K562 (cell line): ENCODE measurements at regions not wholly inside any gene's neighbourhood (a gene's known extent, or its start where the extent isn't known, plus 50 kb on each side); places are given as distances from the start of the nearest gene placed in this dataset.

Experiments used
- BACH1 ChIP-seq: fragments of 200-800 bp; sonication (Bioruptor generic); IDR thresholded peaks from 2 replicates; pipeline ENCODE4 v1.6.1; 2016; ENCODE audit warnings: missing genetic modification characterization, missing compliant biosample characterization
- CBX3 ChIP-seq, 2 experiments: IDR thresholded peaks; 1 replicate in 1 of 2; 2 replicates in 1 of 2; pipeline ENCODE4 v1.6.1; 2012; ENCODE audit warnings: inconsistent platforms in 2 of 2, low read length in 2 of 2, borderline replicate concordance in 1 of 2, control low read depth in 1 of 2
- E2F6 ChIP-seq, 2 experiments: IDR thresholded peaks; 2 replicates each; pipeline ENCODE4 v1.6.1; 2011; ENCODE audit warnings: borderline replicate concordance in 1 of 2, control low read depth in 1 of 2, low read depth in 1 of 2, low read length in 1 of 2, mild to moderate bottlenecking in 1 of 2, mixed read lengths in 1 of 2, moderate library complexity in 1 of 2; ENCODE audit not compliant: insufficient read depth in 1 of 2, insufficient read length in 1 of 2, poor library complexity in 1 of 2, severe bottlenecking in 1 of 2; ENCODE audit errors: extremely low read depth in 1 of 2
- EHMT2 ChIP-seq: fragments of 450-650 bp; IDR thresholded peaks from 2 replicates; pipeline ENCODE4 v1.6.1; 2018; ENCODE audit warnings: antibody characterized with exemption
- ETS2 ChIP-seq: IDR thresholded peaks from 2 replicates; pipeline ENCODE4 v1.6.1; 2016; ENCODE audit warnings: borderline replicate concordance, missing genetic modification characterization, mild to moderate bottlenecking, moderate library complexity, missing compliant biosample characterization; ENCODE audit not compliant: poor library complexity, severe bottlenecking
- ETV1 ChIP-seq: fragments of 450-650 bp; conservative IDR thresholded peaks from 2 replicates; pipeline ENCODE4 v1.6.1; 2016; ENCODE audit warnings: missing genetic modification characterization, control low read depth, low read depth, missing compliant biosample characterization
- GABPB2 ChIP-seq: fragments of 250-450 bp; sonication (Bioruptor Pico); conservative IDR thresholded peaks from 2 replicates; pipeline ENCODE4 v1.5.1; 2021; ENCODE audit warnings: mild to moderate bottlenecking
- GATAD2A ChIP-seq: fragments of 450-650 bp; IDR thresholded peaks from 2 replicates; pipeline ENCODE4 v1.6.1; 2017
- KDM1A ChIP-seq, 2 experiments: fragments of 450-650 bp; IDR thresholded peaks; 2 replicates each; pipeline ENCODE4 v1.6.1; 2016; ENCODE audit warnings: mild to moderate bottlenecking in 2 of 2
- MTA1 ChIP-seq: fragments of 450-650 bp; IDR thresholded peaks from 2 replicates; pipeline ENCODE4 v1.6.1; 2017; ENCODE audit warnings: borderline replicate concordance
- NCOA6 ChIP-seq: fragments of 450-650 bp; IDR thresholded peaks from 2 replicates; pipeline ENCODE4 v1.6.1; 2017; ENCODE audit warnings: mild to moderate bottlenecking
- NFIC ChIP-seq: fragments of 450-650 bp; IDR thresholded peaks from 2 replicates; pipeline ENCODE4 v1.6.1; 2017; ENCODE audit warnings: mild to moderate bottlenecking, inconsistent platforms
- PCBP2 ChIP-seq: fragments of 200-400 bp; formaldehyde crosslinking; IDR thresholded peaks from 2 replicates; pipeline ENCODE4 v1.6.1; 2018; ENCODE audit warnings: low read length, low read depth, mild to moderate bottlenecking, moderate library complexity; ENCODE audit not compliant: poor library complexity, severe bottlenecking
- SREBF2 ChIP-seq: sonication (generic); formaldehyde crosslinking; IDR thresholded peaks from 2 replicates; pipeline ENCODE4 v1.4.0; 2020; ENCODE audit warnings: mild to moderate bottlenecking, missing genetic modification reagents
- XRCC3 ChIP-seq: fragments of 450-650 bp; IDR thresholded peaks from 2 replicates; pipeline ENCODE4 v1.6.1; 2017; ENCODE audit warnings: mild to moderate bottlenecking, moderate library complexity
- ZBTB1 ChIP-seq: sonication (generic); formaldehyde crosslinking; IDR thresholded peaks from 2 replicates; pipeline ENCODE4 v1.8.1; 2023; ENCODE audit warnings: missing genetic modification reagents, low read depth, mild to moderate bottlenecking, borderline replicate concordance
- ZBTB12 ChIP-seq: fragments of 250-450 bp; sonication (Bioruptor Pico); IDR thresholded peaks from 2 replicates; pipeline ENCODE4 v1.4.0; 2020
- ZNF175 ChIP-seq: fragments of 200-800 bp; sonication (Bioruptor generic); IDR thresholded peaks from 2 replicates; pipeline ENCODE4 v1.6.1; 2016; ENCODE audit warnings: low read depth, mild to moderate bottlenecking, missing genetic modification characterization, missing compliant biosample characterization
- ZNF212 ChIP-seq: fragments of 450-650 bp; formaldehyde crosslinking; IDR thresholded peaks from 2 replicates; pipeline ENCODE4 v1.4.0; 2020; ENCODE audit warnings: mild to moderate bottlenecking
- ZNF253 ChIP-seq: fragments of 250-450 bp; sonication (Bioruptor Pico); conservative IDR thresholded peaks from 2 replicates; pipeline ENCODE4 v1.6.1; 2021; ENCODE audit warnings: mild to moderate bottlenecking
- ZNF586 ChIP-seq: fragments of 450-650 bp; formaldehyde crosslinking; conservative IDR thresholded peaks from 2 replicates; pipeline ENCODE4 v1.4.0; 2020; ENCODE audit warnings: mild to moderate bottlenecking, moderate library complexity
- ZNF785 ChIP-seq: fragments of 250-450 bp; sonication (Bioruptor Pico); IDR thresholded peaks from 2 replicates; pipeline ENCODE4 v1.4.0; 2020; ENCODE audit warnings: mild to moderate bottlenecking
- TF ChIP-seq, protein P1 (sequence below), 3 experiments: fragments of 200-800 bp in 1 of 3; fragments of 250-450 bp in 1 of 3; fragments of 450-650 bp in 1 of 3; sonication (Bioruptor Pico) in 1 of 3; sonication (Bioruptor generic) in 1 of 3; formaldehyde crosslinking in 1 of 3; IDR thresholded peaks; 2 replicates each; pipeline versions ENCODE4 v1.6.1 to v1.8.0; 2016 to 2022; ENCODE audit warnings: mild to moderate bottlenecking in 2 of 3, missing genetic modification characterization in 2 of 3, missing compliant biosample characterization in 1 of 3, moderate library complexity in 1 of 3

- TF ChIP-seq ZBTB12 (CRISPR knock-in tag), result no peak
- TF ChIP-seq BACH1 (tag), result peak; percentile 81; the same call in 1 of the 2 replicates
- TF ChIP-seq, protein P1, sequence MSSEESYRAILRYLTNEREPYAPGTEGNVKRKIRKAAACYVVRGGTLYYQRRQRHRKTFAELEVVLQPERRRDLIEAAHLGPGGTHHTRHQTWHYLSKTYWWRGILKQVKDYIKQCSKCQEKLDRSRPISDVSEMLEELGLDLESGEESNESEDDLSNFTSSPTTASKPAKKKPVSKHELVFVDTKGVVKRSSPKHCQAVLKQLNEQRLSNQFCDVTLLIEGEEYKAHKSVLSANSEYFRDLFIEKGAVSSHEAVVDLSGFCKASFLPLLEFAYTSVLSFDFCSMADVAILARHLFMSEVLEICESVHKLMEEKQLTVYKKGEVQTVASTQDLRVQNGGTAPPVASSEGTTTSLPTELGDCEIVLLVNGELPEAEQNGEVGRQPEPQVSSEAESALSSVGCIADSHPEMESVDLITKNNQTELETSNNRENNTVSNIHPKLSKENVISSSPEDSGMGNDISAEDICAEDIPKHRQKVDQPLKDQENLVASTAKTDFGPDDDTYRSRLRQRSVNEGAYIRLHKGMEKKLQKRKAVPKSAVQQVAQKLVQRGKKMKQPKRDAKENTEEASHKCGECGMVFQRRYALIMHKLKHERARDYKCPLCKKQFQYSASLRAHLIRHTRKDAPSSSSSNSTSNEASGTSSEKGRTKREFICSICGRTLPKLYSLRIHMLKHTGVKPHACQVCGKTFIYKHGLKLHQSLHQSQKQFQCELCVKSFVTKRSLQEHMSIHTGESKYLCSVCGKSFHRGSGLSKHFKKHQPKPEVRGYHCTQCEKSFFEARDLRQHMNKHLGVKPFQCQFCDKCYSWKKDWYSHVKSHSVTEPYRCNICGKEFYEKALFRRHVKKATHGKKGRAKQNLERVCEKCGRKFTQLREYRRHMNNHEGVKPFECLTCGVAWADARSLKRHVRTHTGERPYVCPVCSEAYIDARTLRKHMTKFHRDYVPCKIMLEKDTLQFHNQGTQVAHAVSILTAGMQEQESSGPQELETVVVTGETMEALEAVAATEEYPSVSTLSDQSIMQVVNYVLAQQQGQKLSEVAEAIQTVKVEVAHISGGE (CRISPR knock-in tag; IDR thresholded peaks at IDR 0.05), result no peak
- no peak for TF ChIP-seq GABPB2 (CRISPR knock-in tag)
- no peak for TF ChIP-seq MTA1
- no peak for TF ChIP-seq ZBTB1
- TF ChIP-seq SREBF2 (CRISPR knock-in tag), result no peak
- no peak for TF ChIP-seq ZNF785
- no peak for TF ChIP-seq CBX3 (IDR thresholded peaks at IDR 0.05; ENCODE audit: borderline replicate concordance in 1 of 2, low read length in 2 of 2)
- no peak for TF ChIP-seq ZNF212 (CRISPR knock-in tag)
- TF ChIP-seq ZNF586 (CRISPR knock-in tag), result no peak
- TF ChIP-seq E2F6 (IDR thresholded peaks at IDR 0.05; ENCODE audit: borderline replicate concordance in 1 of 2, extremely low read depth in 1 of 2, insufficient read depth in 1 of 2, insufficient read length in 1 of 2, low read depth in 1 of 2, low read length in 1 of 2, poor library complexity in 1 of 2, severe bottlenecking in 1 of 2), result no peak
- 0 out of 2 replicates have a peak, but pooled peaks have one; percentile 24 for TF ChIP-seq EHMT2
- no peak for TF ChIP-seq NFIC
- TF ChIP-seq PCBP2, result no peak
- TF ChIP-seq GATAD2A, result no peak
- no peak; a peak in 1 of 4 replicates for TF ChIP-seq KDM1A (IDR thresholded peaks at IDR 0.05)
- TF ChIP-seq ZNF253 (CRISPR knock-in tag), result no peak
- TF ChIP-seq ETS2, result no peak
- TF ChIP-seq ETV1 (tag), result no peak
- peak; percentile 93 for TF ChIP-seq ZNF175 (CRISPR knock-in tag)
- no peak for TF ChIP-seq NCOA6
- no peak for TF ChIP-seq XRCC3
Measured at GRCh38 chr6:14781772-14782525, 463.9 kb upstream of the JARID2 start (continued).
